Inflammatory macrophage treated with lipopolysaccharide for 4 hours (primary cell): ENCODE measurements at regions not wholly inside any gene's neighbourhood (a gene's known extent, or its start where the extent isn't known, plus 50 kb on each side); places are given as distances from the start of the nearest gene placed in this dataset.
"Not testable (repeated sequence)": the region's sequence is repeated elsewhere in the genome, so short reads cannot be mapped to it uniquely, and the experiment has no call there.

Experiments
- DNase-seq: peaks from one replicate; pipeline ENCODE4 v3.0.0-alpha.2; 2020

GRCh38 chr16:72654535-72654934 is 393.4 kb downstream of the ZFHX3 start:
- no peak for DNase-seq

- DNase-seq: no peak
Observed at GRCh38 chr16:72649254-72649944, 398.5 kb downstream of the ZFHX3 start.

DNA sequence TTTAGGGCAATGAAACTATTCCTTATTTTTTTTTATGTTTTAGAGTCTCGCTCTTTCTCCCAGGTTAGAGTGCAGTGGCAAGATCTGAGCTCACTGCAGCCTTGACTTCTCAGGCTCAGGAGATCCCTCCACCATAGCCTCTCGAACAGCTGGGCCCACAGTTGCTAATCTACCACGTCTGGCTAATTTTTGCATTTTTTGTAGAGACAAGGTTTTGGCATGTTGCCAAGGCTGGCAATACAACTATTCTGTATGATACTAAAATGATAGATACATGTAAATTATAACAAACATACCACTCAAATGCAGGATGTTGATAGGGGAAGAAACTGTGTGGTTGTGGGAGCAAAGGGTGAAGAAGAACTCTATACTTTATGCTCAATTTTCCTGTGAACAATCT is 401.3 kb downstream of the ZFHX3 start:
- DNase-seq: no peak

DNA sequence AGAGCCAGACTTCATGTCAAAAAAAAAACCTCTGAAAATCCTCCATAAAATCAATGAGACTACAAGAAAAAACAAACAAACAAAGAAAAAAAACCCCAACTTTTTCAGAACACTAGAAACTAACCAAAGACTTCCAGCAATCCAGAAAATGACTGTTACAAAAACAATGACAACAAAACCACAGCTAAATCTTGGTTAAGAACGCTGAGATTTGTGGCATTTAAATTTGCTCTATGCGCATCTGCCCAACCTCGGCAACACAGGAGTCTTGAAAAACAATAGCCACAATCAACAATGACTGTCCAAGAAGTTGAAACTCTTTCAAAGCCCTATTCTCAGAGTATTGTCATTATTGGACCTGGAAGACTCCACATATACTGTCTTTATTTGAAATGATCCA is 402.4 kb downstream of the ZFHX3 start:
- DNase-seq: no peak

GRCh38 chr16:72644911-72645310 is 403.0 kb downstream of the ZFHX3 start:
- DNase-seq: no peak

DNA sequence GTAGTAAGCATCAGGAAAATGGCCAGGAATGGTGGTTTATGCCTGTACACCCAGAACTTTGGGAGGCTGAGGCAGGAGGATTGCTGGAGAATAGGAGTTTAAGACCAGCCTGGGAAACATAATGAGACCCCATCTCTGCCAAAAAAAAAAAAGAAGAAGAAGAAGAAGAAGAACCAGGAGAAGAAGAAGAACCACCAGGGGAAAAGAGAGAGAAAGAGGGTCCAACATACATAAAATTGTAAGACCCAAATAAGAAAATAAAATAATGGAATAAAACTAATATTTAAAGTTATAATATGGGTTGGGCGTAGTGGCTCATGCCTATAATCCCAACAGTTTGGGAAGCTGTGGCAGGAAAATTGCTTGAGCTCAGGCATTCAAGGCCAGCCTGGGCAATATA is 408.4 kb downstream of the ZFHX3 start:
- DNase-seq: no peak

DNA sequence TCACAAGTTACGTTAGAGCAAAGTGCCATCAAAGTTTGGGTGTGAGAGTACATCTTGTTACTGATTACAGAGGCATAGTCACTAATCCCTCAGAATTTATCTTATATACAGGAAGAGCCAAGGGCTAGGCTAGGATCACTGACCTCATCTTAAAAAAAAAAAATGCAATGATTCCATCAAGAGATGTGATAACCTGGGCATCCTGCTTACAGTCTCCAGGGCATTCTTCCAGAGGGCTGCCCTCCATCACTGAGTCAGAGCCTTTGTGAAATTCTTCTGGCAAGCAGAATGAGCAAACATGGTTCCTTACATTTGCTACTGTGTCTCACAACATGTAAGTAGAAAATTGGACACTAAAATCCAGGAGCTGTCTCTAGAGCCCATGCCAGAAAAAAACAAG is 410.6 kb downstream of the ZFHX3 start:
- no peak for DNase-seq

GRCh38 chr16:72635694-72636093 is 412.2 kb downstream of the ZFHX3 start:
- no peak for DNase-seq

GRCh38 chr16:72635104-72635503 is 412.8 kb downstream of the ZFHX3 start:
- no peak for DNase-seq

GRCh38 chr16:72627182-72627896 is 420.6 kb downstream of the ZFHX3 start:
- DNase-seq: not testable (repeated sequence)

- no peak for DNase-seq
Observed at GRCh38 chr16:72626623-72627022, 421.3 kb downstream of the ZFHX3 start.

DNA sequence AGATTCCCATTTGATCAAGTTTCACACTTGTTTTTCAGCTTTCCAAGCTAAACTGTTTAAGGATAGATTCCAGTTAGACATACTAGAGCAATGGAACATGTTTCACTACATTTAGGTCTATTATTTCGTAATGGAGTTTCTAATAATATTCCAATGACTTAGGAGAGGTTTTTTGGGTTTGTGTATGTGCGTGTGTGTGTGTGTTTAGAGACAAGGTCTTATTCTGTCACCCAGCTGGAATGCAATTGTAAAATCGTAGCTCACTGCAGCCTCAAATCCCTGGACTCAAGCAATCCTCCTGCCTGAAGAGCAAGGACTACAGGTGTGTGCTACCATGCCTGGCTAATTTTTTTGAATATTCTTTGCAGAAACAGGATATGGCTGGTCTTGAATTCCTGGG is 426.3 kb downstream of the ZFHX3 start:
- DNase-seq: no peak

DNA sequence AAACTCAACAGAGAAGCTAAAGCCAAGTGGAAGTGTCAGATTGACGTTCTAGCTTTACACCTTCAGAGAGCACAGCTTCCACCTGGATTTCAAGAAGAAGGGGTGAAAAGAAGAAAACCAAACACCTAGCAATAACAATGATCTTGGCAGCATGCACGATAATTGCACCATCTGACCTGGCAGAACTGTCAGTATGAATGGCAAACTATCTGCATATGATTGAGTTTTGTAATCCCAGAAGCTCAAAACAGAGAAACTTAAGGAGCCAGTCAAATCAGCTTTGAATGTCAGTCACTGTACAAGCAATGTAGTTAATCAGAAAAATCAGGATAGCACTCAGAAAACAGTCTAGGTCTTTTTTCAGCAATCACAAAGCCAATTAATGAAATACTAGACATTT is 427.1 kb downstream of the ZFHX3 start:
- DNase-seq: no peak

DNA sequence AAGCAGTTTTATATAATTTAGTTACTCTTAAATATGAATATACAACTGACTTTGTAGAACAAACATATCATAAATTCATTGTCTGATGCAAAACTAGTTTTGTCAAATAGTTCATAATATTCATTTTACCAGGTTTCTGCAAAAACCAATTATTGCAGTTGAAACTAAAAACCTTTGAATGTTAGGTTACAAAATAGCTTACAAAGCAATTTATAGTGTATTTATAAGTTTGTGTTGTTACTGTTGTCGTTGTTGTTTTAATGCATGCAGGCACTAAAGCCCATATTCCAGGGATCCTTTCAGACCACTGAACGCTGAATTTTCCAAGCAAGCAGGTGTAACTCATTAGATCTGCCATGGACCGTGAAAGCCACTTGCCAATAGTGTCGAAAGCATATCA is 427.6 kb downstream of the ZFHX3 start:
- no peak for DNase-seq

GRCh38 chr16:72615856-72616255 is 432.1 kb downstream of the ZFHX3 start:
- no peak for DNase-seq

- DNase-seq: no peak
Observed at GRCh38 chr16:72612718-72613117, 435.2 kb downstream of the ZFHX3 start.

GRCh38 chr16:72612256-72612655 is 435.7 kb downstream of the ZFHX3 start:
- no peak for DNase-seq

DNA sequence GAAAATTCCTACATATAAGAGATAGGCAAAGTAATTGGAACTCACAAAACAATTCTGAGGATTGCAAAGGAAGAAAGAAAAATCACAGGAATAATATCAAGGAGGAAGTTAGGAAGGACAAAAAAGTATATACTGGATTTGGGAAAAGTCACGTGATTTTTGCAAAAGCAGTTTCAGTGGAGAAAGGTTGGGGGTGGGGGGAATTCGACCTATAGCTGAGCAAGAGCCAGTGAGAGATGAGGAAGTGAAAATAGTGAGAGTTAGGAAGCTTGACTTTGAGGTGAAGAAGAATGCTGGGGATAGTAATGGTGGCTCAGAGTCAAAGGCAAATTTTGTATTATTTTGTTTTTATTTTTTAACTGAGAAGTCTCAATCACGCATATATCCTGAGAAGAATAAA is 438.0 kb upstream of the PMFBP1 start:
- no peak for DNase-seq

DNA sequence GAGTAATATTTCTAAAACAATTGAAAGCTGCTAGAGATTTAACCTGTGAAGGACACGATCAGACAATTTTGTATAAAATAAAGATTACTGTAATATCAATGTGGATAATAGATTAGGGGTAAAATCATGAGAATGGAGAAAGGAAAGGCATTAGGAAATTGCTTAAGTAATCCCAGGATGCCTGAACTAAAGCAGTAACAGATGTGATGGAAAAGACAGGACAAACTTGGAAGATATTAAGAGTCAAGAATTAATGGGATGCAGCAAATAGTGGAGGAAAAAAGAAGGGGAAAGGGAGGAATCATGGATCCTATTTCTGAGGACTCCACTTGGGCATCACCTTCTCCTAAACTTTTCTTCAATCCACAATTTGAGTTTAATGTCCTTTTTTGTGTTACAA is 437.1 kb upstream of the PMFBP1 start:
- no peak for DNase-seq

- DNase-seq: no peak
Observed at GRCh38 chr16:72604375-72604774, 432.4 kb upstream of the PMFBP1 start.

DNA sequence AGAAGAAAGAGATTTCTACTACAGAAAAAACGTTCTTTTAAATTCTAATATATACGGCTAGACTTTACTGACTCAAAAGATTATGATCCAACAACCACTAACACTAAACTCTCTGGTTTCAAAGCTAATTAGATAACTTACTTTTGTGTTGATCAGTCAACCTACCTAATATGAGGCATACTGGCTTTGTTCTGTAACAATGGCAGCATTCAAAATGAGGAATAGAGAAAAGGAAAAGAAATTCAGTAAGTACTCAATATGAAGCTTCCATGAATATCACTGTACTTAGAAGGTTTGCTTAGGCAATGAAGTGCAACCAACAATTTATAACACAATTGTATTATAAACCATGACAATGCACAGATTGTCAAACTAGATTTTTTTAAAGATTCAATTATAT is 430.5 kb upstream of the PMFBP1 start:
- DNase-seq: no peak

- DNase-seq: no peak
Observed at GRCh38 chr16:72598696-72599095, 426.7 kb upstream of the PMFBP1 start.

DNA sequence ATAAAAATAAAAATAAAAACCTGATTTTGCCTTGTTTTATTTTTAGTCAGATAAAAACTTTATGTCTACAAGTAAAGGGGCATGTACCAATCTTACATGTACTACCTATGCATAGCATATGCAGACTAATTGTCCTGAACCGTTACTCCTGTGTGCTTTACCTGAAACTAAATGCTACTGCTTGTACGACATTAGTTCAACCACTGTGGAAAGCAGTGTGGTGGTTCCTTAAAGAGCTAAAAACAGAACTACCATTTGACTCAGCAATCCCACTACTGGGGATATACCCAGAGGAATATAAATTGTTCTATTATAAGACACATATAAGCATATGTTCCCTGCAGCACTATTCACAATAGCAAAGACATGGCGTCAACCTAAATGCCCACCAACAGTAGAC is 426.0 kb upstream of the PMFBP1 start:
- no peak for DNase-seq

DNA sequence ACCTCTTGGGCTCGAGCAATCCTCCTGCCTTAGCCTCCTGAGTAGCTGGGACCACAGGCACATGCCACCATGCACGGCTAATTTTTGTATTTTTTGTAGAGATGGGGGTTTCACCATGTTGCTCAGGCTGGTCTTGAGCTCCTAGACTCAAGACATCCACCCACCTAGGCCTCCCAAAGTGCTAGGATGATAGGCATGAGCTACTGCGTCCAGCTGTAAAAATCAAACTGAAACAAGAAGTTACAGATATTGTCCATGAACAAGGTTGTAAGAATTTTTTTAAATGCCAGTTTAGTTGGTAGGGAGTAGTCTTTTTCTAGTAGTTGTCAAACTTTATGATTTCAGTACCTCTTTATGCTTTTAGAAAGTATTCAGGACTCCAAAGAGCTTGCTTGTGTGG is 424.4 kb upstream of the PMFBP1 start:
- no peak for DNase-seq
